ENCODE measurements at regions not wholly inside any gene's neighbourhood (a gene's known extent, or its start where the extent isn't known, plus 50 kb on each side); places are given as distances from the start of the nearest gene placed in this dataset.
A peak's percentile ranks its signal among the peaks of the same experiment; 100 is the strongest.
"Not testable (repeated sequence)": the region's sequence is repeated elsewhere in the genome, so short reads cannot be mapped to it uniquely, and the experiment has no call there.

GRCh38 chr1:105462308-105462707, 1594.2 kb upstream of the PRMT6 start:
- DNase-seq (ENCODE audit: low read depth), result no peak
- TF ChIP-seq CTCF (IDR thresholded peaks at IDR 0.05; ENCODE audit: insufficient read depth, low read length, poor library complexity, severe bottlenecking), result no peak
- Histone ChIP-seq H3K27me3 (ENCODE audit: control insufficient read depth, insufficient read depth, low read length) (no peaks in the 10 kb centered on the region), H3K4me3 (ENCODE audit: low read depth, low read length) (no peak overlapping the region), H3K36me3 (ENCODE audit: control insufficient read depth, insufficient read depth, low read length) (no peaks in the 10 kb centered on the region)

DNA sequence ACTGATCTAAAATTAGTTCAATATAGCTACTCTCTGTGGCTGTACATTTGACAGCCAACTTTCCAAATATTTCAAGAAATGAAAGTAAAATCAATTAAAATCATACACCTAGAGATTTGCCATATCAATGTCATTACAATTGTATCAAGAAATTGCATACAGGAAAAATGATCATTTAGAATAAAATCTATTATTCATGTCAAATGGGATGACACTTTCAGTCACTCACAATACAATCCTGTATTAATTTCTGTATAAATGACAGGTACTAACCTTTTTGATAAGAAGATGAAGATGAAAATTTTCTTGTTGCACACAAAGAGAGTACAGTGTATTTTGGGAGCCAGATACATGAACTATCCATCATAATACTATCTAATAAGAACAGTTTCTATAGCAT, 1588.9 kb upstream of the PRMT6 start:
- Histone ChIP-seq H3K36me3 (ENCODE audit: control insufficient read depth, insufficient read depth, low read length) (no peaks in the 10 kb centered on the region), H3K27me3 (ENCODE audit: control insufficient read depth, insufficient read depth, low read length) (no peaks in the 10 kb centered on the region), H3K4me3 (ENCODE audit: low read depth, low read length) (no peak overlapping the region)
- DNase-seq (ENCODE audit: low read depth), result no peak
- TF ChIP-seq CTCF (IDR thresholded peaks at IDR 0.05; ENCODE audit: insufficient read depth, low read length, poor library complexity, severe bottlenecking), result no peak

- not testable (repeated sequence) for H3K4me3 ChIP-seq (ENCODE audit: low read depth, low read length); H3K27me3 ChIP-seq (ENCODE audit: control insufficient read depth, insufficient read depth, low read length); H3K36me3 ChIP-seq (ENCODE audit: control insufficient read depth, insufficient read depth, low read length); DNase-seq (ENCODE audit: low read depth)
Measured at GRCh38 chr1:105470541-105470940, 1585.9 kb upstream of the PRMT6 start.

DNA sequence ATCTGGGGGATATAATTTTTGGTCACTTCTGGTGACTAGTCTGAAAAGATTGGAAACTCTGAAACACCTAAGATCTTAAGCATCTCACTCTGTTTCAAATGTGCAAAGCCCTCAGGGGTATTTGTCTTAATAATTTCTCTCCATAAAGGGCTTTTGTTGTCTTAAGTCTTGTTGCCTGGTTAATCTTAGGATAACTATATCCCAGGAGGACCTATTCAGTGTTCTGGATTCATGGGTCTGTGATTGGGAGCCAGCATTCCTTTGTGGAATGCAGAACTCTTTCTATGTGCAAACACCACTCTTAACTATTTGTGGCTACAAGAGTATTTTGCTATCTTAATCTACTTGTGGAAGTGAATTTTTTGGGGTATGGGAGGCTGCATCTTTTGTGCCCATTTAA, 1573.0 kb upstream of the PRMT6 start:
- no peak for DNase-seq (ENCODE audit: low read depth)
- TF ChIP-seq CTCF (IDR thresholded peaks at IDR 0.05; ENCODE audit: insufficient read depth, low read length, poor library complexity, severe bottlenecking), result no peak
- no peak overlapping the region for H3K4me3 ChIP-seq (ENCODE audit: low read depth, low read length)
- no peaks in the 10 kb centered on the region for H3K27me3 ChIP-seq (ENCODE audit: control insufficient read depth, insufficient read depth, low read length)
- H3K36me3 ChIP-seq (ENCODE audit: control insufficient read depth, insufficient read depth, low read length), result no peaks in the 10 kb centered on the region

DNA sequence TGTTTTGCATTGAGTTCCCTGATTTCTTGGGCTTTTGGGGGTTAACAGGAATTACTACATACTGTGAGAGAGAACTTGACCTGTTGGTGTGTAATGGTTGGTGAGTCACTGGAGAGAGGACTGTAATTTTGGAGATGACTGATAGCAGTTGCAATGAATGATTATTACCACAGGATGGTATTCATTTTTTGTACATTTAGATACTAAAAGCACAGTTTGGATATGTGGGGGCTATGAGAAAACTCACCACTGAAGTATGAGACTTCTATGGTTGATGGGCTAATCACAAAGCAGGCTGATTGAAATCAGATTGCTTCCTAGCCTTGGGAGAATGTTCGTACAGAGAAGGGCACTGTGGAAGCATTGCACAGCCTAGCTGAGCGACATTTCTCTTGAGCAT, 1571.3 kb upstream of the PRMT6 start:
- TF ChIP-seq CTCF (IDR thresholded peaks at IDR 0.05; ENCODE audit: insufficient read depth, low read length, poor library complexity, severe bottlenecking), result no peak
- peak; percentile 12 for DNase-seq (ENCODE audit: low read depth)
- Histone ChIP-seq H3K36me3 (ENCODE audit: control insufficient read depth, insufficient read depth, low read length) (no peaks in the 10 kb centered on the region), H3K27me3 (ENCODE audit: control insufficient read depth, insufficient read depth, low read length) (no peaks in the 10 kb centered on the region), H3K4me3 (ENCODE audit: low read depth, low read length) (no peak overlapping the region)

DNA sequence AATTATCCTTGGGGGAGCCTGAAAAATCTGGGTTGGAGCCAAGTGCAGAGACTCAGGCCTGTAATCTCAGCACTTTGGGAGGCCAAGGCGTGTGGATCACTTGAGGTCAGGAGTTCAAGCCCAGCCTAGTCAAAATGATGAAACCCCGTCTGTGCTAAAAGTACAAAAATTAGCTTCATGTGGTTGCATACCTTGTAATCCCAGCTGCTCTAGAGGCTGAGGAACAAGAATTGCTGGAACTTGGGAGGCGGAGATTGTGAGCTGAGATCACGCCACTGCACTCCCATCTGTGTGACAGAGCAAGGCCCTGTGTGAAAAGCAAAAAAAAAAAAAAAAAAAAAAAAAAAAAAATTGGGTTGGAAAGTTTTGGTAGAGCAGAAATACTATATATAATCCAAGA, 1563.6 kb upstream of the PRMT6 start:
- Histone ChIP-seq H3K36me3 (ENCODE audit: control insufficient read depth, insufficient read depth, low read length) (no peaks in the 10 kb centered on the region), H3K4me3 (ENCODE audit: low read depth, low read length) (no peak overlapping the region), H3K27me3 (ENCODE audit: control insufficient read depth, insufficient read depth, low read length) (no peaks in the 10 kb centered on the region)
- DNase-seq (ENCODE audit: low read depth), result no peak
- TF ChIP-seq CTCF (IDR thresholded peaks at IDR 0.05; ENCODE audit: insufficient read depth, low read length, poor library complexity, severe bottlenecking), result no peak
